Astrocyte (in vitro differentiated cells and primary cell): ENCODE measurements at regions not wholly inside any gene's neighbourhood (a gene's known extent, or its start where the extent isn't known, plus 50 kb on each side); places are given as distances from the start of the nearest gene placed in this dataset.

ENCODE experiments used
- CTCF ChIP-seq: IDR thresholded peaks from 2 replicates; pipeline ENCODE4 v1.5.1; 2011; ENCODE audit warnings: low read depth, mild to moderate bottlenecking, inconsistent platforms, low read length, moderate library complexity; ENCODE audit not compliant: insufficient read depth
- EZH2 ChIP-seq: IDR thresholded peaks from 2 replicates; pipeline ENCODE4 v1.6.1; 2012; ENCODE audit warnings: mild to moderate bottlenecking, low read length, inconsistent platforms; ENCODE audit not compliant: insufficient read depth

- TF ChIP-seq EZH2 (no peak), CTCF (no peak)
These were observed 60.3 kb upstream of the DNAJC10 start for GRCh38 chr2:182655750-182656149.
